Left lung (tissue), 4 donors: ENCODE measurements at regions not wholly inside any gene's neighbourhood (a gene's known extent, or its start where the extent isn't known, plus 50 kb on each side); places are given as distances from the start of the nearest gene placed in this dataset.

Experiments
- ATAC-seq: fragments of 200-7000 bp; cut with Tn5 transposase; one replicate; pipeline ENCODE4 v1.9.1; 2020; ENCODE audit warnings: moderate library complexity
- DNase-seq, 4 donors: peaks; one replicate each; pipeline ENCODE4 v3.0.0-alpha.2; 2013 to 2020
- H3K27ac ChIP-seq, 2 donors: fragments of 200-600 bp; sonication (generic) in 1 of 2; one replicate each; pipeline versions ENCODE4 v1.5.0 to v1.8.0; 2020 to 2021
- H3K27me3 ChIP-seq, 2 donors: fragments of 200-600 bp; sonication (generic) in 1 of 2; one replicate each; pipeline versions ENCODE4 v1.5.0 to v1.8.0; 2020 to 2021
- H3K36me3 ChIP-seq, 2 donors: fragments of 200-600 bp; sonication (generic) in 1 of 2; one replicate each; pipeline versions ENCODE4 v1.5.0 to v1.8.0; 2020 to 2021
- H3K4me1 ChIP-seq, 2 donors: fragments of 200-600 bp; one replicate each; pipeline ENCODE4 v1.8.0; 2021
- H3K4me3 ChIP-seq, 2 donors: fragments of 200-600 bp; sonication (generic) in 1 of 2; one replicate each; pipeline versions ENCODE4 v1.5.0 to v1.8.0; 2020 to 2021; ENCODE audit warnings: mild to moderate bottlenecking in 1 of 2
- H3K9me3 ChIP-seq, 2 donors: fragments of 200-600 bp; sonication (generic) in 1 of 2; one replicate each; pipeline versions ENCODE4 v1.5.0 to v1.8.0; 2020 to 2021
- intact Hi-C, 2 donors: fragments of 100-400 bp; cut with DNase I; formaldehyde crosslinking; loops; one replicate each; pipeline versions ENCODE4 v1.11.2 to v1.14.2; 2022
- TF ChIP-seq, protein P1 (sequence below), 2 donors: fragments of 200-600 bp; sonication (generic) in 1 of 2; IDR thresholded peaks; one replicate each; pipeline versions ENCODE4 v1.5.0 to v1.8.0; 2021; ENCODE audit warnings: antibody characterized with exemption in 2 of 2
- donor health status: DM: no; HTN: yes; CAD: no.
- donor health status: DM: no; HTN: no; CAD: no.

DNA sequence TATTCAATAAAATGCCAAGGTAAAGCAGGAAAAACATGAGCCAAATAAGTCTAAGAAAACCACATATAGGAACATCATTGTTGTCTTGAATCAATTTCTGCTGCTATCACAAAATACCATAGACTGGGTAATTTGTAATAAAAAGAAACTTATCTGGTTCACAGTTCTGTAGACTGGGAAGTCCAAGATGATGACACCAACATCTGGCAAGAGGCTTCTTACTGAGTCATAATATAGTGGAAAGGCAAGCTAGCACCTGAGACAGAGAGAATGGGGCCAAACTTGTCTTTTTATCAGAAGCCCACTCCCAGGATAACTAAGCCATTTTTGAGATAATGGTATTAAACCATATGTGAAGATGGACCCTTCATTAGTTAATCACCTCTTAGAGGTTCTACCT, 975.9 kb downstream of the FLRT2 start:
- Histone ChIP-seq H3K36me3 (no peaks in the 10 kb centered on the region), H3K4me1 (no peaks in the 10 kb centered on the region), H3K9me3 (no peaks in the 10 kb centered on the region), H3K4me3 (no peak overlapping the region), H3K27me3 (no peaks in the 10 kb centered on the region), H3K27ac (no peak overlapping the region)
- intact Hi-C loops, result no loop called here
- TF ChIP-seq, protein P1, sequence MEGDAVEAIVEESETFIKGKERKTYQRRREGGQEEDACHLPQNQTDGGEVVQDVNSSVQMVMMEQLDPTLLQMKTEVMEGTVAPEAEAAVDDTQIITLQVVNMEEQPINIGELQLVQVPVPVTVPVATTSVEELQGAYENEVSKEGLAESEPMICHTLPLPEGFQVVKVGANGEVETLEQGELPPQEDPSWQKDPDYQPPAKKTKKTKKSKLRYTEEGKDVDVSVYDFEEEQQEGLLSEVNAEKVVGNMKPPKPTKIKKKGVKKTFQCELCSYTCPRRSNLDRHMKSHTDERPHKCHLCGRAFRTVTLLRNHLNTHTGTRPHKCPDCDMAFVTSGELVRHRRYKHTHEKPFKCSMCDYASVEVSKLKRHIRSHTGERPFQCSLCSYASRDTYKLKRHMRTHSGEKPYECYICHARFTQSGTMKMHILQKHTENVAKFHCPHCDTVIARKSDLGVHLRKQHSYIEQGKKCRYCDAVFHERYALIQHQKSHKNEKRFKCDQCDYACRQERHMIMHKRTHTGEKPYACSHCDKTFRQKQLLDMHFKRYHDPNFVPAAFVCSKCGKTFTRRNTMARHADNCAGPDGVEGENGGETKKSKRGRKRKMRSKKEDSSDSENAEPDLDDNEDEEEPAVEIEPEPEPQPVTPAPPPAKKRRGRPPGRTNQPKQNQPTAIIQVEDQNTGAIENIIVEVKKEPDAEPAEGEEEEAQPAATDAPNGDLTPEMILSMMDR (IDR thresholded peaks at IDR 0.05), result no peak
- no peak for ATAC-seq
- DNase-seq, result no peak

DNA sequence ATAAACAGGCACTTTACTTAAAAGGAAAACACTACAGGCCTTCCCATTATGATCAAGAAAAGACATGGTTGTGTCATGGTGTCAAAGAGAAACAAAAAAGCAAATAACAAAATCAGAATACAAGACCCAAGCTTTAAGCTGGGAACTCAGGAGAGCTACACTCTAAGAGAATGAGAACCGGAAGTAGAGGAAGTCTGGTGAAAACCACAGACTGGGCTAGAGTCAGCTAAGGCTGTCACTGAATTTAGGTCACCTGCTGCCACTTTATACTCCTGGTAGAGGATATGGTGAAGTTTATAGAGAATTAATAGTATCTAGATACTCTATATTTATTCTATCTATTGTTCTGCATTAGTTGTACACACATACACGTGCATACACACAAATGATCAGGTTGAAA, 971.7 kb downstream of the FLRT2 start:
- Histone ChIP-seq H3K27me3 (no peaks in the 10 kb centered on the region), H3K4me3 (no peak overlapping the region), H3K4me1 (no peaks in the 10 kb centered on the region), H3K36me3 (no peaks in the 10 kb centered on the region), H3K9me3 (peaks cover 0 to 5% of the 10 kb centered on the region in 2 donors), H3K27ac (no peak overlapping the region)
- intact Hi-C loops, result no loop called here
- no peak for DNase-seq
- TF ChIP-seq, protein P1 (IDR thresholded peaks at IDR 0.05), result no peak
- no peak for ATAC-seq

DNA sequence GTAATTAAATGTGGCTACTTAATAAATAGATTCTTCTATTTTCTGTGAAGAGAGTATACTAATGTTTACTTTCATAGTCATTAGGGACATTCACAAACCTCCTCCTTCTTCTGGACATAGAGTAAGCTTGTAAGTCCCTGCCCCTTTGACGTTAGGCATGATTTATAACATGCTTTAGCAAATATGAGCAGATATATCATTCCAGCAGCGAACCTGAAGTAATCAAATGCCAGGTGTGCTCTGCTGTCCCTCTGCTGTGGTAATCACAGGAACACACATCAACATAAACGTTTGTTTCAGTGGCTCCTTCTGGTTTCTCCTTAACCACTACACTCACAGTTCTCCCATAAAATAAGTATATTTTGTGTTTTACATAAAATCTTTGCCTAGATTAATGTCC, 961.8 kb downstream of the FLRT2 start:
- Histone ChIP-seq H3K27ac (no peak overlapping the region), H3K4me1 (no peaks in the 10 kb centered on the region), H3K9me3 (peaks cover 0 to 3% of the 10 kb centered on the region in 2 donors), H3K4me3 (no peak overlapping the region), H3K27me3 (no peaks in the 10 kb centered on the region), H3K36me3 (no peaks in the 10 kb centered on the region)
- ATAC-seq (no peak), DNase-seq (no peak)
- TF ChIP-seq, protein P1 (IDR thresholded peaks at IDR 0.05), result no peak
- intact Hi-C loops, result no loop called here

DNA sequence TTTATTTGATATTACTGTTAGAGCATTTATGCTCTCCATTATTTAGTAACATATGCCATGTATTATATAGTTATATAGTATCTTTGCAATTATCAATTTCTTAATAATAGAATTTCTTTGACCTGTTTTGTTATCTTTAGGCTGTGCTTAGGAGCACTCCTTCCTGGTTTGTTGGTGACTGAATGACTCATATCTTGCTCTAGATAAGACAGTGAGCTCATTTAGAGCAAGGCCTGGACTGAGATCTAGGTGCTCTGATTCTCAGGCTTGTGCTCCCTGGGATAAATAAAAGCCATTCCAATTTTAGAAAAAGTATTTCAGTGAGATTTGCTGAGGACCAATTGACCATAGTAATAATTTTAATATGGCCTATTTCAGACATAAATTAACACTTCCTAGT, 951.2 kb downstream of the FLRT2 start:
- H3K36me3 ChIP-seq, result no peaks in the 10 kb centered on the region
- intact Hi-C loops, result no loop called here
- no peaks in the 10 kb centered on the region for H3K27me3 ChIP-seq
- H3K4me3 ChIP-seq, result no peak overlapping the region
- H3K27ac ChIP-seq, result no peak overlapping the region
- no peak for DNase-seq
- no peaks in the 10 kb centered on the region for H3K4me1 ChIP-seq
- ATAC-seq, result peak; percentile 46
- TF ChIP-seq, protein P1 (IDR thresholded peaks at IDR 0.05), result no peak
- no peaks in the 10 kb centered on the region for H3K9me3 ChIP-seq

DNA sequence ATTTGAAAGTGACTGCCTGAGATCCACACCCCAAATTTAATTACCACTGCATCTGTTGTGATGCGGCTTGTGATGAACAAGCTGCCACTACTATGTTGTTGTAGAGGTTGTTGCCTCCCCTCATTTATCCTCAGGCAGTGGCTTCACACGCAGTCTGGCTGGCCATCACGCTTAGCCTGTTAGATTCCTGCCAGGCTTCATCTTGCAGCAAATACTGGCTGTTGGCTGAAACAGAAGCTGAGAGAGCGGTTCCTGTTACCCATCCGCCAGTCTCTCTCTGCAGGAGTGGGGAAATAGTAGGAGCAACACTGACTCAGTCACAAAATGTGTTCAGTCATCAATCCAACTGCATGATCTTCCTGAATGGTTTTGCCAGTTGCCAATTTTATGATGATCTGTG, 934.4 kb downstream of the FLRT2 start:
- TF ChIP-seq, protein P1 (IDR thresholded peaks at IDR 0.05), result no peak
- Histone ChIP-seq H3K9me3 (no peaks in the 10 kb centered on the region), H3K4me3 (no peak overlapping the region), H3K27ac (no peak overlapping the region), H3K36me3 (no peaks in the 10 kb centered on the region), H3K4me1 (no peaks in the 10 kb centered on the region), H3K27me3 (no peaks in the 10 kb centered on the region)
- intact Hi-C loops, result no loop called here
- ATAC-seq, result no peak
- DNase-seq, result no peak
